T1000 (cell line): ENCODE measurements at regions not wholly inside any gene's neighbourhood (a gene's known extent, or its start where the extent isn't known, plus 50 kb on each side); places are given as distances from the start of the nearest gene placed in this dataset.

Experiments
- DNase-seq: peaks from one replicate; lab custom pipeline; 2025; ENCODE audit warnings: mixed read lengths; lab: John Stamatoyannopoulos, UW

GRCh38 chr3:76010252-76010651 is 224.9 kb upstream of the ZNF717 start:
- no peak for DNase-seq

GRCh38 chr3:76011121-76011520 is 225.8 kb upstream of the ZNF717 start:
- DNase-seq, result no peak

GRCh38 chr3:76015496-76015895 is 230.1 kb upstream of the ZNF717 start:
- no peak for DNase-seq

- DNase-seq, result no peak
These were observed 230.8 kb upstream of the ZNF717 start for GRCh38 chr3:76016111-76016510.

- no peak for DNase-seq
These were observed 231.6 kb upstream of the ZNF717 start for GRCh38 chr3:76016769-76017439.

- no peak for DNase-seq
These were observed 236.0 kb upstream of the ZNF717 start for GRCh38 chr3:76021376-76021775.

GRCh38 chr3:76024640-76025039 is 239.3 kb upstream of the ZNF717 start:
- no peak for DNase-seq

- no peak for DNase-seq
These were observed 240.2 kb upstream of the ZNF717 start for GRCh38 chr3:76025561-76025960.

- DNase-seq, result no peak
These were observed 241.0 kb upstream of the ZNF717 start for GRCh38 chr3:76026379-76026778.

- no peak for DNase-seq
These were observed 243.4 kb upstream of the ZNF717 start for GRCh38 chr3:76028774-76029173.

- no peak for DNase-seq
These were observed 249.3 kb upstream of the ZNF717 start for GRCh38 chr3:76034649-76035048.

GRCh38 chr3:76035117-76035516 is 249.8 kb upstream of the ZNF717 start:
- no peak for DNase-seq

- DNase-seq, result no peak
These were observed 253.6 kb upstream of the ZNF717 start for GRCh38 chr3:76038949-76039348.

- DNase-seq, result no peak
These were observed 254.1 kb upstream of the ZNF717 start for GRCh38 chr3:76039431-76039830.

- no peak for DNase-seq
These were observed 255.6 kb upstream of the ZNF717 start for GRCh38 chr3:76040946-76041345.

GRCh38 chr3:76043746-76044145 is 258.4 kb upstream of the ZNF717 start:
- DNase-seq, result no peak

- DNase-seq, result peak; percentile 25
These were observed 259.6 kb upstream of the ZNF717 start for GRCh38 chr3:76044601-76045600.

GRCh38 chr3:76047368-76047767 is 262.0 kb upstream of the ZNF717 start:
- no peak for DNase-seq

GRCh38 chr3:76049776-76050175 is 264.4 kb upstream of the ZNF717 start:
- no peak for DNase-seq

- no peak for DNase-seq
These were observed 265.8 kb upstream of the ZNF717 start for GRCh38 chr3:76051145-76051544.

- no peak for DNase-seq
These were observed 269.1 kb upstream of the ZNF717 start for GRCh38 chr3:76054404-76054803.

GRCh38 chr3:76061654-76062053 is 276.3 kb upstream of the ZNF717 start:
- no peak for DNase-seq

- peak; percentile 43 for DNase-seq
These were observed 277.7 kb upstream of the ZNF717 start for GRCh38 chr3:76063019-76063418.
